IMR-90 (cell line): ENCODE measurements at regions not wholly inside any gene's neighbourhood (a gene's known extent, or its start where the extent isn't known, plus 50 kb on each side); places are given as distances from the start of the nearest gene placed in this dataset.

Experiments
- ATAC-seq: fragments of 200-7000 bp; cut with Tn5 transposase; 2 replicates; pipeline ENCODE4 v1.9.1; 2020; ENCODE audit warnings: low read depth, mild to moderate bottlenecking, moderate library complexity
- BruUV-seq: library from RNA; stranded (reverse); fragments of 400-500 nt; replicated peaks from 2 replicates; lab custom pipeline; 2021; lab: Mats Ljungman, UMichigan
- CTCF ChIA-PET: fragments of 300-600 bp; formaldehyde crosslinking; extraction: SDS; loops from one replicate; lab custom pipeline; 2021; ENCODE audit warnings: antibody characterized with exemption; lab: Yijun Ruan, JAX
- POLR2A ChIA-PET: fragments of 300-600 bp; sonication (Branson Sonifier 250); formaldehyde crosslinking; loops from one replicate; lab custom pipeline; 2022; ENCODE audit warnings: antibody characterized with exemption; ENCODE audit not compliant: unreplicated experiment; lab: Charles Lee
- DNase-seq: peaks from one replicate; pipeline ENCODE4 v3.0.0; 2013
- H2AFZ ChIP-seq: replicated peaks from 2 replicates; pipeline ENCODE3; 2013; ENCODE audit warnings: low read length, mild to moderate bottlenecking; ENCODE audit not compliant: poor library complexity
- H2AK5ac ChIP-seq: 2 replicates; pipeline ENCODE4 v1.6.1; 2013; ENCODE audit warnings: low read depth, low read length, inconsistent platforms
- H2AK9ac ChIP-seq: replicated peaks from 2 replicates; pipeline ENCODE3; 2013; ENCODE audit warnings: mild to moderate bottlenecking, low read depth, low read length, moderate library complexity; ENCODE audit not compliant: poor library complexity
- H2BK120ac ChIP-seq: 2 replicates; pipeline ENCODE4 v1.6.1; 2013; ENCODE audit warnings: low read depth, low read length, inconsistent platforms
- H2BK15ac ChIP-seq: 3 replicates; pipeline ENCODE4 v1.6.1; 2013; ENCODE audit warnings: low read depth, low read length, inconsistent platforms
- H2BK20ac ChIP-seq: 2 replicates; pipeline ENCODE4 v1.6.1; 2013; ENCODE audit warnings: low read depth, mild to moderate bottlenecking, inconsistent platforms, low read length, moderate library complexity
- H2BK5ac ChIP-seq: 2 replicates; pipeline ENCODE4 v1.6.1; 2013; ENCODE audit warnings: mild to moderate bottlenecking, low read depth, low read length, inconsistent platforms; ENCODE audit not compliant: poor library complexity, severe bottlenecking
- H3K14ac ChIP-seq: replicated peaks from 2 replicates; pipeline ENCODE4 v1.6.1; 2013; ENCODE audit warnings: low read depth, low read length, inconsistent platforms
- H3K18ac ChIP-seq: 2 replicates; pipeline ENCODE4 v1.6.1; 2013; ENCODE audit warnings: low read depth, low read length, control low read depth
- H3K23ac ChIP-seq: 2 replicates; pipeline ENCODE4 v1.6.1; 2013; ENCODE audit warnings: low read depth, low read length, inconsistent platforms
- H3K27ac ChIP-seq: 2 replicates; pipeline ENCODE4 v1.5.1; 2013; ENCODE audit warnings: mild to moderate bottlenecking, control low read depth, low read length; ENCODE audit not compliant: insufficient read depth
- H3K27me3 ChIP-seq: 2 replicates; pipeline ENCODE4 v1.6.1; 2013; ENCODE audit warnings: low read length; ENCODE audit not compliant: control insufficient read depth, insufficient read depth
- H3K36me3 ChIP-seq: 2 replicates; pipeline ENCODE4 v1.6.1; 2013; ENCODE audit warnings: low read length, mixed read lengths; ENCODE audit not compliant: control insufficient read depth, insufficient read depth
- H3K4ac ChIP-seq: 2 replicates; pipeline ENCODE4 v1.6.1; 2013; ENCODE audit warnings: low read depth, low read length, inconsistent platforms
- H3K4me1 ChIP-seq: 2 replicates; pipeline ENCODE4 v1.6.1; 2013; ENCODE audit warnings: low read length, mixed read lengths; ENCODE audit not compliant: control insufficient read depth, insufficient read depth
- H3K4me2 ChIP-seq: 2 replicates; pipeline ENCODE4 v1.6.1; 2013; ENCODE audit warnings: low read depth, mild to moderate bottlenecking, control low read depth, low read length, moderate library complexity
- H3K4me3 ChIP-seq: 2 replicates; pipeline ENCODE4 v1.5.1; 2013; ENCODE audit warnings: low read depth, mild to moderate bottlenecking, control low read depth, low read length, moderate library complexity; ENCODE audit not compliant: insufficient read depth
- H3K56ac ChIP-seq: 2 replicates; pipeline ENCODE4 v1.6.1; 2013; ENCODE audit warnings: low read length, inconsistent platforms; ENCODE audit not compliant: insufficient read depth; ENCODE audit errors: extremely low read depth
- H3K79me1 ChIP-seq, 2 experiments: 2 replicates each; pipeline ENCODE4 v1.6.1; 2013; ENCODE audit warnings: low read length in 2 of 2, inconsistent platforms in 1 of 2, low read depth in 1 of 2
- H3K9ac ChIP-seq: 2 replicates; pipeline ENCODE4 v1.6.1; 2013; ENCODE audit warnings: low read depth, low read length, control low read depth
- H3K9me1 ChIP-seq: 2 replicates; pipeline ENCODE4 v1.6.1; 2013; ENCODE audit warnings: low read length, inconsistent platforms; ENCODE audit not compliant: insufficient read depth
- H3K9me3 ChIP-seq: 2 replicates; pipeline ENCODE4 v1.6.1; 2013; ENCODE audit warnings: low read length; ENCODE audit not compliant: control insufficient read depth, insufficient read depth
- H4K20me1 ChIP-seq: 2 replicates; pipeline ENCODE4 v1.6.1; 2013; ENCODE audit warnings: low read length, inconsistent platforms; ENCODE audit not compliant: insufficient read depth
- H4K5ac ChIP-seq: 2 replicates; pipeline ENCODE4 v1.6.1; 2013; ENCODE audit warnings: mild to moderate bottlenecking, low read depth, low read length, control low read depth
- H4K8ac ChIP-seq, 2 experiments: 2 replicates each; pipeline ENCODE4 v1.6.1; 2013; ENCODE audit warnings: low read depth in 2 of 2, low read length in 2 of 2, control low read depth in 1 of 2, inconsistent platforms in 1 of 2
- H4K91ac ChIP-seq: 2 replicates; pipeline ENCODE4 v1.6.1; 2013; ENCODE audit warnings: low read depth, low read length, inconsistent platforms; ENCODE audit not compliant: insufficient read depth
- CHD1 ChIP-seq: IDR thresholded peaks from 2 replicates; pipeline ENCODE4 v1.6.1; 2012; ENCODE audit warnings: low read depth, low read length, improper control_type of control experiment
- FOS ChIP-seq: fragments of 150-350 bp; IDR thresholded peaks from 2 replicates; pipeline ENCODE4 v1.6.1; 2016; ENCODE audit warnings: low read depth, low read length
- MXI1 ChIP-seq: IDR thresholded peaks from 2 replicates; pipeline ENCODE4 v1.6.1; 2012; ENCODE audit warnings: low read depth, mild to moderate bottlenecking, low read length, moderate library complexity, borderline replicate concordance
- NFE2L2 ChIP-seq: fragments of 150-350 bp; IDR thresholded peaks from 2 replicates; pipeline ENCODE4 v1.6.1; 2016; ENCODE audit warnings: low read depth, mild to moderate bottlenecking, low read length
- SMC3 ChIP-seq: fragments of 150-350 bp; IDR thresholded peaks from 2 replicates; pipeline ENCODE4 v1.6.1; 2016; ENCODE audit warnings: low read depth, mild to moderate bottlenecking, antibody characterized with exemption, low read length, moderate library complexity
- USF2 ChIP-seq: fragments of 150-350 bp; IDR thresholded peaks from 2 replicates; pipeline ENCODE4 v1.6.1; 2017; ENCODE audit warnings: mild to moderate bottlenecking, antibody characterized with exemption, low read length, low read depth
- WGBS, 2 experiments: methylation state at CpG; one replicate each; pipeline versions ENCODE4 v1.1.5 to v1.1.7; 2013; ENCODE audit warnings: missing lambda C conversion rate in 2 of 2; ENCODE audit not compliant: insufficient read length in 1 of 2; ENCODE audit errors: extremely low coverage in 2 of 2; 5-methylcytosine and 5-hydroxymethylcytosine counted together
- dilution Hi-C: fragments of 300-500 bp; cut with HindIII; formaldehyde crosslinking; loops from one replicate; pipeline ENCODE4 v1.14.3; 2018; ENCODE audit warnings: low sequenced_read_pairs; ENCODE audit not compliant: unreplicated experiment
- in situ Hi-C: fragments of 300-500 bp; cut with MboI; formaldehyde crosslinking; loops from 3 replicates; pipeline ENCODE4 v1.14.3; 2019; ENCODE audit warnings: low sequenced_read_pairs, inconsistent platforms, mixed read lengths
- intact Hi-C: fragments of 100-400 bp; cut with micrococcal nuclease; formaldehyde crosslinking; loops from 2 replicates; pipeline ENCODE4 v1.10.0; 2022
- TF ChIP-seq, protein P1 (sequence below): fragments of 150-350 bp; IDR thresholded peaks from 2 replicates; pipeline ENCODE4 v1.6.1; 2016; ENCODE audit warnings: low read depth, mild to moderate bottlenecking, low read length, moderate library complexity, borderline replicate concordance

DNA sequence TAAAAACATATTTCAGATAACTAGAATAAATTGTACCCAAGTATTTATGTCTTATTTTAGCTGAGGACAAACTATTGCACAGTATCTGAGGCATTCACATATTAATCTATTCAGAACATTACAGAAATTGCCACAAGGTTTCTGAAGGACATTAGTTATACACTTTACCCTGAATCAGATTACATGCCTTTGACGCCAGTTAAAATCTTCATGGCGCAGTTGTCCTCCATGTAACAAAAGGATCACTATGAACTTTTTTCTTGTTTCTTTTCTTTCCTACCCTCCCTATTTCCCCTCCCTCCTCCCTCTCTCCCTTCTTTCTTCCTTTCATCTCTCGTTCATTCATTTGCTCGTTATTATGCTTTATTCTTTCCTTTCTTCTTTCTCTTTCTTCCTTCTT lies 176.6 kb upstream of the KITLG start:
- Histone ChIP-seq H4K20me1 (no peaks in the 10 kb centered on the region), H3K4me2 (no peak overlapping the region), H2BK5ac (no peak overlapping the region), H2BK15ac (no peak overlapping the region), H3K9me3 (no peaks in the 10 kb centered on the region), H3K18ac (no peak overlapping the region), H2AK5ac (no peak overlapping the region), H3K27ac (no peak overlapping the region), H3K14ac (no peak overlapping the region), H3K9me1 (no peaks in the 10 kb centered on the region), H3K23ac (no peak overlapping the region), H4K8ac (no peak overlapping the region), H3K36me3 (no peaks in the 10 kb centered on the region), H3K27me3 (no peaks in the 10 kb centered on the region), H4K91ac (no peak overlapping the region), H3K56ac (no peak overlapping the region), H4K5ac (no peak overlapping the region), H2AK9ac (no peak overlapping the region), H3K4ac (no peak overlapping the region), H3K9ac (no peak overlapping the region), H2BK20ac (no peak overlapping the region), H2BK120ac (no peak overlapping the region), H3K4me3 (no peak overlapping the region), H3K4me1 (no peaks in the 10 kb centered on the region), H3K79me1 (no peaks in the 10 kb centered on the region), H2AFZ (no peak overlapping the region)
- intact Hi-C loops (no loop called here), dilution Hi-C loops (no loop called here), in situ Hi-C loops (no loop called here)
- TF ChIP-seq MXI1 (no peak), FOS (no peak), NFE2L2 (no peak), CHD1 (no peak), USF2 (no peak), SMC3 (no peak)
- TF ChIP-seq, protein P1, sequence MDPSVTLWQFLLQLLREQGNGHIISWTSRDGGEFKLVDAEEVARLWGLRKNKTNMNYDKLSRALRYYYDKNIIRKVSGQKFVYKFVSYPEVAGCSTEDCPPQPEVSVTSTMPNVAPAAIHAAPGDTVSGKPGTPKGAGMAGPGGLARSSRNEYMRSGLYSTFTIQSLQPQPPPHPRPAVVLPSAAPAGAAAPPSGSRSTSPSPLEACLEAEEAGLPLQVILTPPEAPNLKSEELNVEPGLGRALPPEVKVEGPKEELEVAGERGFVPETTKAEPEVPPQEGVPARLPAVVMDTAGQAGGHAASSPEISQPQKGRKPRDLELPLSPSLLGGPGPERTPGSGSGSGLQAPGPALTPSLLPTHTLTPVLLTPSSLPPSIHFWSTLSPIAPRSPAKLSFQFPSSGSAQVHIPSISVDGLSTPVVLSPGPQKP, result no peak
- ChIA-PET POLR2A (no interaction called here), CTCF (no interaction called here)
- 98 to 100% methylated on average over 2 of the region's 4 CpGs for WGBS, 2 experiments
- no peak for DNase-seq
- no peak for ATAC-seq
- no TSS peak for BruUV-seq
